SK-N-SH (cell line): ENCODE measurements at regions not wholly inside any gene's neighbourhood (a gene's known extent, or its start where the extent isn't known, plus 50 kb on each side); places are given as distances from the start of the nearest gene placed in this dataset.

ENCODE experiments used
- CHD2 ChIP-seq: fragments of 150-350 bp; IDR thresholded peaks from 2 replicates; pipeline ENCODE4 v1.6.1; 2018; ENCODE audit warnings: low read length; ENCODE audit not compliant: partially characterized antibody
- RFX5 ChIP-seq: IDR thresholded peaks from 2 replicates; pipeline ENCODE4 v1.6.1; 2012; ENCODE audit warnings: mild to moderate bottlenecking, improper control_type of control experiment, low read length
- TF ChIP-seq, protein P1 (sequence below): fragments of 200-600 bp; sonication (generic); IDR thresholded peaks from 2 replicates; pipeline ENCODE4 v1.6.1; 2017; ENCODE audit warnings: antibody characterized with exemption, mild to moderate bottlenecking, moderate library complexity

DNA sequence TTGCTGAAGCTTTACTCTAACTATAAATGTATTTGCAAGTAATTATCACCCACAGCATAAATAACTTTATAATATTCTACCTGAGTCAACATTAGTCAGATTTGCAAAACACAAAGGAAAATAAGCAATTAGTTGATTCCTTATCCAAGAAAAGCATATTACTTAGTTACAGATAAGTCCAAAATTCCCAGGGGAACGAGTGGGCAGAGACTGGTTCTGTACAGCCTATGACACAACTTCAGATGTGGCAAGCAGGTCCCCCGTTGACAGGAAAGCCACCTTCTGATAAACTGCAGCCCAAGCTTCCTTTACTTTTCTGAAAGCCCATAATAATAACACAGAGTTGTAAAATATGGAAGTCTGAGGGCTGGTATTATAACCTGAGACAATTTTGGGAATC is 62.4 kb upstream of the NDP start:
- TF ChIP-seq, protein P1, sequence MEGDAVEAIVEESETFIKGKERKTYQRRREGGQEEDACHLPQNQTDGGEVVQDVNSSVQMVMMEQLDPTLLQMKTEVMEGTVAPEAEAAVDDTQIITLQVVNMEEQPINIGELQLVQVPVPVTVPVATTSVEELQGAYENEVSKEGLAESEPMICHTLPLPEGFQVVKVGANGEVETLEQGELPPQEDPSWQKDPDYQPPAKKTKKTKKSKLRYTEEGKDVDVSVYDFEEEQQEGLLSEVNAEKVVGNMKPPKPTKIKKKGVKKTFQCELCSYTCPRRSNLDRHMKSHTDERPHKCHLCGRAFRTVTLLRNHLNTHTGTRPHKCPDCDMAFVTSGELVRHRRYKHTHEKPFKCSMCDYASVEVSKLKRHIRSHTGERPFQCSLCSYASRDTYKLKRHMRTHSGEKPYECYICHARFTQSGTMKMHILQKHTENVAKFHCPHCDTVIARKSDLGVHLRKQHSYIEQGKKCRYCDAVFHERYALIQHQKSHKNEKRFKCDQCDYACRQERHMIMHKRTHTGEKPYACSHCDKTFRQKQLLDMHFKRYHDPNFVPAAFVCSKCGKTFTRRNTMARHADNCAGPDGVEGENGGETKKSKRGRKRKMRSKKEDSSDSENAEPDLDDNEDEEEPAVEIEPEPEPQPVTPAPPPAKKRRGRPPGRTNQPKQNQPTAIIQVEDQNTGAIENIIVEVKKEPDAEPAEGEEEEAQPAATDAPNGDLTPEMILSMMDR = no peak
- TF ChIP-seq RFX5 (no peak), CHD2 (no peak)
